CD14-positive monocyte (primary cell): ENCODE measurements at regions not wholly inside any gene's neighbourhood (a gene's known extent, or its start where the extent isn't known, plus 50 kb on each side); places are given as distances from the start of the nearest gene placed in this dataset.

Source experiments
- DNase-seq, 3 donors: peaks; one replicate each; pipeline ENCODE4 v3.0.0-alpha.2; 2011 to 2022
- H2AFZ ChIP-seq: 2 replicates; pipeline ENCODE4 v1.6.0; 2012; ENCODE audit warnings: mild to moderate bottlenecking, low read depth, low read length, inconsistent platforms; ENCODE audit not compliant: insufficient read depth, poor library complexity, severe bottlenecking
- H3K27ac ChIP-seq, 2 donors: 1 replicate in 1 of 2; 2 replicates in 1 of 2; pipeline ENCODE4 v1.5.1; 2012 to 2013; ENCODE audit warnings: low read length in 2 of 2, control low read depth in 1 of 2, inconsistent platforms in 1 of 2, low read depth in 1 of 2, mild to moderate bottlenecking in 1 of 2
- H3K27me3 ChIP-seq, 2 donors: one replicate each; pipeline versions ENCODE4 v1.6.0 to v1.6.1; 2011 to 2013; ENCODE audit warnings: low read length in 2 of 2; ENCODE audit not compliant: control insufficient read depth in 2 of 2, insufficient read depth in 2 of 2
- H3K36me3 ChIP-seq, 2 donors: replicated peaks in 1 of 2; 1 replicate in 1 of 2; 2 replicates in 1 of 2; pipeline versions ENCODE4 v1.5.1 to v1.6.1; 2012 to 2013; ENCODE audit warnings: low read length in 2 of 2, control low read depth in 1 of 2, inconsistent platforms in 1 of 2, mild to moderate bottlenecking in 1 of 2; ENCODE audit not compliant: insufficient read depth in 2 of 2, control insufficient read depth in 1 of 2
- H3K4me1 ChIP-seq, 2 donors: 1 replicate in 1 of 2; 2 replicates in 1 of 2; pipeline versions ENCODE4 v1.5.1 to v1.6.1; 2012 to 2013; ENCODE audit warnings: low read length in 2 of 2, control low read depth in 1 of 2, inconsistent platforms in 1 of 2, mild to moderate bottlenecking in 1 of 2, moderate library complexity in 1 of 2; ENCODE audit not compliant: insufficient read depth in 2 of 2, control insufficient read depth in 1 of 2
- H3K4me2 ChIP-seq: replicated peaks from 2 replicates; pipeline ENCODE3; 2012; ENCODE audit warnings: low read length, moderate library complexity, mild to moderate bottlenecking; ENCODE audit not compliant: poor library complexity, severe bottlenecking; ENCODE audit errors: extremely low read depth
- H3K4me3 ChIP-seq, 3 experiments: fragments of 200-600 bp in 1 of 3; sonication (generic) in 1 of 3; replicated peaks in 1 of 3; 1 replicate in 2 of 3; 2 replicates in 1 of 3; pipeline ENCODE4 v1.5.1; 2011 to 2013; ENCODE audit warnings: low read length in 3 of 3, mild to moderate bottlenecking in 3 of 3, control low read depth in 2 of 3, low read depth in 2 of 3, inconsistent platforms in 1 of 3, moderate library complexity in 1 of 3
- H3K79me2 ChIP-seq: 2 replicates; pipeline ENCODE4 v1.6.0; 2012; ENCODE audit warnings: mild to moderate bottlenecking, control low read depth, inconsistent platforms, low read length, moderate library complexity; ENCODE audit not compliant: insufficient read depth
- H3K9ac ChIP-seq: 2 replicates; pipeline ENCODE4 v1.6.0; 2017; ENCODE audit warnings: low read length, mild to moderate bottlenecking; ENCODE audit not compliant: insufficient read depth, poor library complexity, severe bottlenecking
- H3K9me3 ChIP-seq, 2 donors: replicated peaks in 1 of 2; 1 replicate in 1 of 2; 2 replicates in 1 of 2; pipeline versions ENCODE4 v1.5.1 to v1.6.1; 2012 to 2013; ENCODE audit warnings: low read length in 2 of 2, control low read depth in 1 of 2; ENCODE audit not compliant: control insufficient read depth in 1 of 2, insufficient read depth in 1 of 2
- H4K20me1 ChIP-seq: 2 replicates; pipeline ENCODE4 v1.6.0; 2012; ENCODE audit warnings: mild to moderate bottlenecking, low read length, control low read depth, moderate library complexity; ENCODE audit not compliant: insufficient read depth
- H3K27ac Mint-ChIP-seq, 7 donors: one replicate each; pipeline ENCODE4 v1.8.0; 2020; ENCODE audit warnings: mild to moderate bottlenecking in 7 of 7, mixed read lengths in 7 of 7, moderate library complexity in 6 of 7, inconsistent platforms in 2 of 7
- H3K27me3 Mint-ChIP-seq, 3 donors: one replicate each; pipeline ENCODE4 v1.8.0; 2021 to 2022; ENCODE audit warnings: low read depth in 3 of 3, mild to moderate bottlenecking in 3 of 3, mixed read lengths in 3 of 3, moderate library complexity in 3 of 3, inconsistent platforms in 1 of 3
- H3K36me3 Mint-ChIP-seq, 2 donors: one replicate each; pipeline ENCODE4 v1.8.0; 2020; ENCODE audit warnings: mixed read lengths in 2 of 2, inconsistent platforms in 1 of 2, mild to moderate bottlenecking in 1 of 2
- H3K4me1 Mint-ChIP-seq: one replicate; pipeline ENCODE4 v1.8.0; 2020; ENCODE audit warnings: mild to moderate bottlenecking, mixed read lengths
- H3K4me3 Mint-ChIP-seq, 2 donors: one replicate each; pipeline ENCODE4 v1.8.0; 2020; ENCODE audit warnings: mild to moderate bottlenecking in 2 of 2, mixed read lengths in 2 of 2, moderate library complexity in 1 of 2
- H3K9me3 Mint-ChIP-seq, 7 donors: one replicate each; pipeline ENCODE4 v1.8.0; 2020 to 2022; ENCODE audit warnings: mixed read lengths in 7 of 7, mild to moderate bottlenecking in 6 of 7, moderate library complexity in 6 of 7, inconsistent platforms in 2 of 7
- CTCF ChIP-seq: fragments of 200-600 bp; IDR thresholded peaks from one replicate; pipeline ENCODE4 v1.8.0; 2022; ENCODE audit warnings: antibody characterized with exemption, mild to moderate bottlenecking
- WGBS: methylation state at CpG from one replicate; pipeline ENCODE4 v1.1.5; 2013; ENCODE audit warnings: missing lambda C conversion rate; ENCODE audit not compliant: insufficient coverage; 5-methylcytosine and 5-hydroxymethylcytosine counted together
- intact Hi-C, 2 donors: fragments of 100-400 bp; cut with micrococcal nuclease; formaldehyde crosslinking; loops; one replicate each; pipeline versions ENCODE4 v1.15.0 to v1.15.1; 2023

DNA sequence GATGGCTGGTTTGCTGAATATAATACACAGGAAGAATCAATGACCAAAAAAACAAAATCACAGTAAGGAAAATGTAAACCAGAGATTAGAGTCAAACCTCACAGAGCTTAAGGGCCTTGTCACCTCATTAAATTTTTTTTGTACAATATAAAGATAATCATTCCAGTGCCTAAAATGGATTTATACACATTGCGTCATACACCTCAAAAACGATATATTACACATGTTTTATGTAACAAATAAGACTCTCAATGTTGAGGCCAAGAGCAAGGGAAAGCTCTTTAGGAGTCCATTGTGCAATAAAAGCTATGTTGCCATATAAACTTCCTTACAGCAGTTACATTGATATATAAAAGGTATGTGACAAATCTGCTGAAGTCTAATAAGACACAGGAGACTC, 856.7 kb upstream of the SLITRK1 start:
- no peak overlapping the region for H3K4me3 ChIP-seq
- H4K20me1 ChIP-seq: no peaks in the 10 kb centered on the region

DNA sequence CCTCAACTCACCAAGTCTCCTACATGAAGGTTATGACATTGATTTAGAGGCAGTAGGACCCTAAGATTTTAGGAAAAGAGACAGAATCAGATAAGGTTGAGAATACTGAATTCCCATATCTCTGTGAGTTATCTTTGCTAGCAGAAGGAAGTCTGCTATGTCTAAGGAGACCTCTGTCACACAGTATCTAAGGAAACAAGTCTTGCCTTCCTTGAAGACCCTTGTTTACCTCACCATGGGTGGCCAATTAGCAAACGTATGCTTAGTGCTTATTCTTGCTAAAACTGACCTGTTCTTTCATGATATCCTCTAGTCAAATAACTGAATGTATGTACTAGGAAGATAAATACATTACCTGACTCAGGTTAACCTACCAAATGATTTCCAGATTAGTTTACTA, 855.4 kb upstream of the SLITRK1 start:
- Mint-ChIP-seq H3K36me3 (no peaks in the 10 kb centered on the region), H3K27me3 (no peaks in the 10 kb centered on the region), H3K4me3 (no peak overlapping the region), H3K4me1 (peaks cover 4% of the 10 kb centered on the region), H3K9me3 (peaks cover 0 to 10% (median 0%) of the 10 kb centered on the region in 7 donors), H3K27ac (no peak overlapping the region)
- Histone ChIP-seq H3K4me3 (no peak overlapping the region), H3K4me1 (no peaks in the 10 kb centered on the region), H4K20me1 (no peaks in the 10 kb centered on the region), H3K9me3 (peaks cover 0 to 3% of the 10 kb centered on the region in 2 donors), H3K4me2 (no peak overlapping the region), H2AFZ (no peak overlapping the region), H3K27me3 (no peaks in the 10 kb centered on the region), H3K36me3 (no peaks in the 10 kb centered on the region), H3K27ac (no peak overlapping the region), H3K79me2 (no peaks in the 10 kb centered on the region), H3K9ac (no peak overlapping the region)
- no peak for TF ChIP-seq CTCF
- intact Hi-C loops: no loop called here
- DNase-seq: no peak
- WGBS: no CpG with 5 or more reads among the region's 1 CpG

More for the DNA sequence above, 856.7 kb upstream of the SLITRK1 start:
- H3K36me3 Mint-ChIP-seq: no peaks in the 10 kb centered on the region
- Histone ChIP-seq H3K79me2 (no peaks in the 10 kb centered on the region), H3K4me1 (no peaks in the 10 kb centered on the region), H3K9ac (no peak overlapping the region), H2AFZ (no peak overlapping the region), H3K27ac (no peak overlapping the region), H3K9me3 (peaks cover 0 to 3% of the 10 kb centered on the region in 2 donors), H3K27me3 (no peaks in the 10 kb centered on the region), H3K4me2 (no peak overlapping the region), H3K36me3 (no peaks in the 10 kb centered on the region)
- no peaks in the 10 kb centered on the region for H3K27me3 Mint-ChIP-seq
- DNase-seq: no peak
- no peak overlapping the region for H3K4me3 Mint-ChIP-seq
- no CpG with 5 or more reads among the region's 2 CpGs for WGBS
- no peak overlapping the region for H3K27ac Mint-ChIP-seq
- TF ChIP-seq CTCF: no peak
- peaks cover 0 to 10% (median 0%) of the 10 kb centered on the region in 7 donors for H3K9me3 Mint-ChIP-seq
- H3K4me1 Mint-ChIP-seq: peaks cover 4% of the 10 kb centered on the region
- intact Hi-C loops: no loop called here
